ENCODE measurements at regions not wholly inside any gene's neighbourhood (a gene's known extent, or its start where the extent isn't known, plus 50 kb on each side); places are given as distances from the start of the nearest gene placed in this dataset.

- TF ChIP-seq IRF9 (CRISPR knock-in tag; IDR thresholded peaks at IDR 0.05; ENCODE audit: borderline replicate concordance) = no peak
- TF ChIP-seq DMTF1 (CRISPR knock-in tag; IDR thresholded peaks at IDR 0.05) = no peak
- TF ChIP-seq, protein P1, sequence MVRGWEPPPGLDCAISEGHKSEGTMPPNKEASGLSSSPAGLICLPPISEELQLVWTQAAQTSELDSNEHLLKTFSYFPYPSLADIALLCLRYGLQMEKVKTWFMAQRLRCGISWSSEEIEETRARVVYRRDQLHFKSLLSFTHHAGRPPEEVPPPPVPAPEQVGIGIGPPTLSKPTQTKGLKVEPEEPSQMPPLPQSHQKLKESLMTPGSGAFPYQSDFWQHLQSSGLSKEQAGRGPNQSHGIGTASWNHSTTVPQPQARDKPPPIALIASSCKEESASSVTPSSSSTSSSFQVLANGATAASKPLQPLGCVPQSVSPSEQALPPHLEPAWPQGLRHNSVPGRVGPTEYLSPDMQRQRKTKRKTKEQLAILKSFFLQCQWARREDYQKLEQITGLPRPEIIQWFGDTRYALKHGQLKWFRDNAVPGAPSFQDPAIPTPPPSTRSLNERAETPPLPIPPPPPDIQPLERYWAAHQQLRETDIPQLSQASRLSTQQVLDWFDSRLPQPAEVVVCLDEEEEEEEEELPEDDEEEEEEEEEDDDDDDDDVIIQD (CRISPR knock-in tag; IDR thresholded peaks at IDR 0.05; ENCODE audit: low read depth) = peak; percentile 97
- peak; percentile 60; the same call in 1 of the 2 replicates for TF ChIP-seq HHEX (CRISPR knock-in tag; IDR thresholded peaks at IDR 0.05)
- peak; percentile 98 for TF ChIP-seq ZBTB42 (CRISPR knock-in tag; IDR thresholded peaks at IDR 0.05)
- no peak for TF ChIP-seq BRCA1 (CRISPR knock-in tag; IDR thresholded peaks at IDR 0.05)
- no peak for TF ChIP-seq ZNF329 (CRISPR knock-in tag; IDR thresholded peaks at IDR 0.05; ENCODE audit: low read depth)
- peak; percentile 56; the same call in 1 of the 2 replicates for TF ChIP-seq KMT2B (CRISPR knock-in tag; IDR thresholded peaks at IDR 0.05)
- peak; percentile 55; the same call in 1 of the 2 replicates for TF ChIP-seq ELF1 (CRISPR knock-in tag; IDR thresholded peaks at IDR 0.05)
- TF ChIP-seq NCOA2 (CRISPR knock-in tag; IDR thresholded peaks at IDR 0.05) = peak; percentile 95
- no peak for TF ChIP-seq TSC22D2 (CRISPR knock-in tag; IDR thresholded peaks at IDR 0.05; ENCODE audit: borderline replicate concordance)
- no peak for TF ChIP-seq EEA1 (CRISPR knock-in tag; IDR thresholded peaks at IDR 0.05; ENCODE audit: borderline replicate concordance)
- TF ChIP-seq, protein P2, sequence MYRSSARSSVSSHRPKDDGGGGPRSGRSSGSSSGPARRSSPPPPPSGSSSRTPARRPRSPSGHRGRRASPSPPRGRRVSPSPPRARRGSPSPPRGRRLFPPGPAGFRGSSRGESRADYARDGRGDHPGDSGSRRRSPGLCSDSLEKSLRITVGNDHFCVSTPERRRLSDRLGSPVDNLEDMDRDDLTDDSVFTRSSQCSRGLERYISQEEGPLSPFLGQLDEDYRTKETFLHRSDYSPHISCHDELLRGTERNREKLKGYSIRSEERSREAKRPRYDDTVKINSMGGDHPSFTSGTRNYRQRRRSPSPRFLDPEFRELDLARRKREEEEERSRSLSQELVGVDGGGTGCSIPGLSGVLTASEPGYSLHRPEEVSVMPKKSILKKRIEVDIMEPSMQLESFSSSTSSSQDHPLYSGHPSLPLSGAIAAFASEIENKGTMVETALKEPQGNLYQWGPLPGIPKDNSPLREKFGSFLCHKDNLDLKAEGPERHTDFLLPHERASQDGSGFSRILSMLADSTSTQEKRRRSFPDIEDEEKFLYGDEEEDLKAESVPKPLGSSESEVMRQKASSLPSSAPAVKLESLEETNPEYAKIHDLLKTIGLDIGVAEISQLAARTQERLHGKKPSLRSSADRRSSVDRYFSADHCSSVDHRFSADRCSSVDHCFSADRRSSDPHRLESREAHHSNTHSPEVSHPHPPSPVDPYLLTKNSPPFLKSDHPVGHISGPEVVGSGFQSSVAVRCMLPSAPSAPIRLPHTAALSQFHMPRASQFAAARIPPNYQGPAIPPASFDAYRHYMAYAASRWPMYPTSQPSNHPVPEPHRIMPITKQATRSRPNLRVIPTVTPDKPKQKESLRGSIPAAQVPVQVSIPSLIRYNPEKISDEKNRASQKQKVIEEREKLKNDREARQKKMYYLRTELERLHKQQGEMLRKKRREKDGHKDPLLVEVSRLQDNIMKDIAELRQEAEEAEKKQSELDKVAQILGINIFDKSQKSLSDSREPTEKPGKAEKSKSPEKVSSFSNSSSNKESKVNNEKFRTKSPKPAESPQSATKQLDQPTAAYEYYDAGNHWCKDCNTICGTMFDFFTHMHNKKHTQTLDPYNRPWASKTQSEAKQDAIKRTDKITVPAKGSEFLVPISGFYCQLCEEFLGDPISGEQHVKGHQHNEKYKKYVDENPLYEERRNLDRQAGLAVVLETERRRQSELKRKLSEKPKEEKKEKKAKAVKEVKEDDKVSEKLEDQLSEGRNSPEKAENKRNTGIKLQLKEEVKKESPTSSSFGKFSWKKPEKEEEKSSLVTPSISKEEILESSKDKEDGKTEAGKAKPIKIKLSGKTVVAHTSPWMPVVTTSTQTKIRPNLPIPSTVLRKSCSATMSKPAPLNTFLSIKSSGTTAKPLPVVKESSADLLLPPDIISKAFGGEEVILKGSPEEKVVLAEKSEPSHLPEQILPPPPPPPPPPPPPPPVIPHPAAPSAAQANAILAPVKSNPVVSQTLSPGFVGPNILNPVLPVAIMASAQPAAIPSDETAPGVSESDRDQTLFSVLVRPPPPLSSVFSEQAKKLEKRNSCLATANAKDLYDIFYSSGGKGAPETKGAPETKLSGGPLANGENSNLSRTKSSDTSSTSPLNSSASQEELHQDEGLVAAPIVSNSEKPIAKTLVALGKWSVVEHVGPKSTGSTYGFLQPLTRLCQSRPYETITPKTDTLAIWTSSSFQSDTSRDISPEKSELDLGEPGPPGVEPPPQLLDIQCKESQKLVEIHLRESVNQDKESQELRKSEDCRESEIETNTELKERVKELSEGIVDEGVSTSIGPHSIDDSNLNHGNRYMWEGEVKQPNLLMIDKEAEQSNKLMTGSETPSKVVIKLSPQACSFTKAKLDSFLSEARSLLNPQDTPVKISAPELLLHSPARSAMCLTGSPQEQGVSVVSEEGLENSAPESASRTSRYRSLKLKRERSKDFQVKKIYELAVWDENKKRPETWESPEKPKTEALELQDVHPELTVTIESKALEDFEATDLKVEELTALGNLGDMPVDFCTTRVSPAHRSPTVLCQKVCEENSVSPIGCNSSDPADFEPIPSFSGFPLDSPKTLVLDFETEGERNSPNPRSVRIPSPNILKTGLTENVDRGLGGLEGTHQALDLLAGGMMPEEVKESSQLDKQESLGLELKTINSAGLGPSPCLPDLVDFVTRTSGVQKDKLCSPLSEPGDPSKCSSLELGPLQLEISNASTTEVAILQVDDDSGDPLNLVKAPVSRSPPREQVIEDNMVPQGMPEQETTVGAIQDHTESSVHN (CRISPR knock-in tag; IDR thresholded peaks at IDR 0.05) = no peak; the same call in 1 of the 2 replicates
- TF ChIP-seq SSRP1 (CRISPR knock-in tag; IDR thresholded peaks at IDR 0.05) = no peak
- peak; percentile 95 for TF ChIP-seq KDM1A (CRISPR knock-in tag; IDR thresholded peaks at IDR 0.05)
- TF ChIP-seq ZNF382 (CRISPR knock-in tag; IDR thresholded peaks at IDR 0.05; ENCODE audit: borderline replicate concordance) = no peak
Measured at GRCh38 chr5:43997647-43998272, 391.5 kb downstream of the FGF10 start (continued).

Data from HepG2 (cell line).